Ammon's horn (tissue), 1 donor: ENCODE measurements at regions not wholly inside any gene's neighbourhood (a gene's known extent, or its start where the extent isn't known, plus 50 kb on each side); places are given as distances from the start of the nearest gene placed in this dataset.

Experiments
- DNase-seq: peaks from one replicate; pipeline ENCODE4 v3.0.0-alpha.2; 2016; ENCODE audit warnings: low spot score

- DNase-seq = no peak
Measured at GRCh38 chr2:105150231-105150630, 91.3 kb upstream of the GPR45 start.

GRCh38 chr2:105154119-105154818 is 87.3 kb upstream of the GPR45 start:
- no peak for DNase-seq

GRCh38 chr2:105156166-105156565 is 85.4 kb upstream of the GPR45 start:
- DNase-seq = no peak

- no peak for DNase-seq
Measured at GRCh38 chr2:105158002-105158401, 83.5 kb upstream of the GPR45 start.

GRCh38 chr2:105166688-105167087 is 74.9 kb upstream of the GPR45 start:
- DNase-seq = no peak

GRCh38 chr2:105168543-105168942 is 73.0 kb upstream of the GPR45 start:
- DNase-seq = no peak

GRCh38 chr2:105175231-105175630 is 66.3 kb upstream of the GPR45 start:
- no peak for DNase-seq

- DNase-seq = no peak
Measured at GRCh38 chr2:105176429-105176828, 65.1 kb upstream of the GPR45 start.

GRCh38 chr2:105177008-105177407 is 64.5 kb upstream of the GPR45 start:
- DNase-seq = no peak

- DNase-seq = no peak
Measured at GRCh38 chr2:105177536-105178254, 63.8 kb upstream of the GPR45 start.

GRCh38 chr2:105179469-105180372 is 61.8 kb upstream of the GPR45 start:
- peak; percentile 72 for DNase-seq

- no peak for DNase-seq
Measured at GRCh38 chr2:105180491-105180972, 61.0 kb upstream of the GPR45 start.

- DNase-seq = no peak
Measured at GRCh38 chr2:105181282-105181681, 60.3 kb upstream of the GPR45 start.

GRCh38 chr2:105183555-105184323 is 57.8 kb upstream of the GPR45 start:
- DNase-seq = no peak

GRCh38 chr2:105184420-105184819 is 57.1 kb upstream of the GPR45 start:
- DNase-seq = no peak

- DNase-seq = no peak
Measured at GRCh38 chr2:105186967-105187498, 54.5 kb upstream of the GPR45 start.

GRCh38 chr2:105187531-105187930 is 54.0 kb upstream of the GPR45 start:
- no peak for DNase-seq

GRCh38 chr2:105188343-105188742 is 53.2 kb upstream of the GPR45 start:
- DNase-seq = no peak
